HG03139 (cell line): ENCODE measurements at regions not wholly inside any gene's neighbourhood (a gene's known extent, or its start where the extent isn't known, plus 50 kb on each side); places are given as distances from the start of the nearest gene placed in this dataset.

Experiments used
- ATAC-seq: cut with Tn5 transposase; IDR thresholded peaks from one replicate; pipeline ENCODE4 v1.9.1; 2021; ENCODE audit not compliant: unreplicated experiment

- ATAC-seq = no peak
Measured at GRCh38 chr6:139832493-139833305, 458.3 kb upstream of the CITED2 start.

GRCh38 chr6:139829576-139829975 is 455.1 kb upstream of the CITED2 start:
- no peak for ATAC-seq

- ATAC-seq = no peak
Measured at GRCh38 chr6:139828751-139829519, 454.5 kb upstream of the CITED2 start.

GRCh38 chr6:139825935-139826374 is 451.5 kb upstream of the CITED2 start:
- no peak for ATAC-seq

- no peak for ATAC-seq
Measured at GRCh38 chr6:139824864-139825263, 450.4 kb upstream of the CITED2 start.

GRCh38 chr6:139823808-139824126 is 449.3 kb upstream of the CITED2 start:
- ATAC-seq = no peak

GRCh38 chr6:139823099-139823807 is 448.8 kb upstream of the CITED2 start:
- no peak for ATAC-seq

- no peak for ATAC-seq
Measured at GRCh38 chr6:139821676-139822223, 447.3 kb upstream of the CITED2 start.

GRCh38 chr6:139820210-139820609 is 445.8 kb upstream of the CITED2 start:
- no peak for ATAC-seq

GRCh38 chr6:139819776-139820175 is 445.3 kb upstream of the CITED2 start:
- no peak for ATAC-seq

- ATAC-seq = no peak
Measured at GRCh38 chr6:139812939-139813338, 438.5 kb upstream of the CITED2 start.

GRCh38 chr6:139801571-139802321 is 427.3 kb upstream of the CITED2 start:
- no peak for ATAC-seq

- ATAC-seq = no peak
Measured at GRCh38 chr6:139800837-139801236, 426.4 kb upstream of the CITED2 start.

GRCh38 chr6:139790527-139790926 is 416.1 kb upstream of the CITED2 start:
- no peak for ATAC-seq

- ATAC-seq = no peak
Measured at GRCh38 chr6:139784222-139784769, 409.8 kb upstream of the CITED2 start.

GRCh38 chr6:139779988-139780774 is 405.7 kb upstream of the CITED2 start:
- no peak for ATAC-seq

GRCh38 chr6:139778688-139779087 is 404.2 kb upstream of the CITED2 start:
- ATAC-seq = no peak

GRCh38 chr6:139778106-139778505 is 403.7 kb upstream of the CITED2 start:
- no peak for ATAC-seq

- no peak for ATAC-seq
Measured at GRCh38 chr6:139777202-139777970, 402.9 kb upstream of the CITED2 start.
